GM23338 (cell line): ENCODE measurements at regions not wholly inside any gene's neighbourhood (a gene's known extent, or its start where the extent isn't known, plus 50 kb on each side); places are given as distances from the start of the nearest gene placed in this dataset.

Experiments used
- EZH2 ChIP-seq: fragments of 200-600 bp; sonication (generic); IDR thresholded peaks from one replicate; pipeline ENCODE4 v1.8.0; 2017; ENCODE audit warnings: antibody characterized with exemption, mild to moderate bottlenecking, low read depth; ENCODE audit not compliant: unreplicated experiment
- EZH2phosphoT487 ChIP-seq: fragments of 200-600 bp; sonication (generic); IDR thresholded peaks from one replicate; pipeline ENCODE4 v1.8.1; 2018; ENCODE audit warnings: antibody characterized with exemption; ENCODE audit not compliant: unreplicated experiment
- JUNB ChIP-seq: IDR thresholded peaks from one replicate; pipeline ENCODE4 v1.6.1; 2016; ENCODE audit warnings: antibody characterized with exemption; ENCODE audit not compliant: unreplicated experiment
- REST ChIP-seq: IDR thresholded peaks from one replicate; pipeline ENCODE4 v1.6.1; 2018; ENCODE audit warnings: antibody characterized with exemption; ENCODE audit not compliant: unreplicated experiment
- ZNF462 ChIP-seq: fragments of 250-450 bp; sonication (Bioruptor Pico); IDR thresholded peaks from 2 replicates; pipeline ENCODE4 v1.5.0; 2020; ENCODE audit warnings: mild to moderate bottlenecking, moderate library complexity
- TF ChIP-seq, protein P1 (sequence below), 2 experiments: fragments of 200-600 bp in 1 of 2; sonication (generic) in 1 of 2; conservative IDR thresholded peaks; 2 replicates each; pipeline versions ENCODE4 v1.5.1 to v1.6.1; 2016 to 2017; ENCODE audit warnings: antibody characterized with exemption in 2 of 2, low read depth in 2 of 2, mild to moderate bottlenecking in 2 of 2, moderate library complexity in 1 of 2

GRCh38 chr20:22335210-22335609, 249.2 kb downstream of the FOXA2 start:
- TF ChIP-seq REST (no peak), EZH2 (no peak), JUNB (no peak), EZH2phosphoT487 (no peak), ZNF462 (no peak)
- TF ChIP-seq, protein P1, sequence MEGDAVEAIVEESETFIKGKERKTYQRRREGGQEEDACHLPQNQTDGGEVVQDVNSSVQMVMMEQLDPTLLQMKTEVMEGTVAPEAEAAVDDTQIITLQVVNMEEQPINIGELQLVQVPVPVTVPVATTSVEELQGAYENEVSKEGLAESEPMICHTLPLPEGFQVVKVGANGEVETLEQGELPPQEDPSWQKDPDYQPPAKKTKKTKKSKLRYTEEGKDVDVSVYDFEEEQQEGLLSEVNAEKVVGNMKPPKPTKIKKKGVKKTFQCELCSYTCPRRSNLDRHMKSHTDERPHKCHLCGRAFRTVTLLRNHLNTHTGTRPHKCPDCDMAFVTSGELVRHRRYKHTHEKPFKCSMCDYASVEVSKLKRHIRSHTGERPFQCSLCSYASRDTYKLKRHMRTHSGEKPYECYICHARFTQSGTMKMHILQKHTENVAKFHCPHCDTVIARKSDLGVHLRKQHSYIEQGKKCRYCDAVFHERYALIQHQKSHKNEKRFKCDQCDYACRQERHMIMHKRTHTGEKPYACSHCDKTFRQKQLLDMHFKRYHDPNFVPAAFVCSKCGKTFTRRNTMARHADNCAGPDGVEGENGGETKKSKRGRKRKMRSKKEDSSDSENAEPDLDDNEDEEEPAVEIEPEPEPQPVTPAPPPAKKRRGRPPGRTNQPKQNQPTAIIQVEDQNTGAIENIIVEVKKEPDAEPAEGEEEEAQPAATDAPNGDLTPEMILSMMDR (conservative IDR thresholded peaks at IDR 0.05; ENCODE audit: low read depth in 2 of 2), result no peak
